Adipose tissue (tissue), 3 donors: ENCODE measurements at regions not wholly inside any gene's neighbourhood (a gene's known extent, or its start where the extent isn't known, plus 50 kb on each side); places are given as distances from the start of the nearest gene placed in this dataset.
"Not testable (repeated sequence)": the region's sequence is repeated elsewhere in the genome, so short reads cannot be mapped to it uniquely, and the experiment has no call there.

Source experiments
- H3K27ac ChIP-seq: one replicate; pipeline ENCODE4 v1.5.1; 2013; ENCODE audit warnings: low read depth, low read length
- WGBS, 3 donors: extraction: QIAGEN DNeasy Blood & Tissue Kit; methylation state at CpG; one replicate each; pipeline ENCODE4 v1.1.7; 2013; 5-methylcytosine and 5-hydroxymethylcytosine counted together
- donor health status: healthy with polysubstance abuse.
- donor health status: Bipolar disorder and iron deficiency.
- donor health status: healthy.

DNA sequence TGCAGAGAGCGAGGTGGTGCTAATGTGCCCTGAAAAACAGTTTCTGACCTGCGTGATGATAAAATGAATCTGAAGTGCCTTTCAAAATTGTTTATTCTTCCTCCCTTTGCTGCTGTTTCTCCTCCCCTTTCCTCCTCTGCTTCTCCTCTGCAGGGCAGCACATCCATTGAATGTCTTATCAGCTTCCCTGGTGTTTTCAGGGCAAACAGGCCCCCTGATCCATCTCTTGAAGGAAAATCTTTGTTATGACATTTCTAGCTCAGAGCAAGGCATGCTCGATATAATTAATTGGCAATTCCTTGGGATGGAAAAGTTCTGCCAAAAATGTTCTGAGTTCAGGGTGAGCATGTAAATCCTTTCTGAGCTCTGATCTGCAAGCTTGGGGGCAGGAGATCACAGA is 364.2 kb upstream of the ZNF32 start:
- WGBS, 3 donors = 81 to 84% (median 84%) methylated on average over 3 of the region's 3 CpGs
- H3K27ac ChIP-seq = no peak overlapping the region

- WGBS, 3 donors = 84 to 94% (median 91%) methylated on average over 5 of the region's 5 CpGs
- H3K27ac ChIP-seq = no peak overlapping the region
These were observed 362.9 kb upstream of the ZNF32 start for GRCh38 chr10:44011603-44011981.

- no peak overlapping the region for H3K27ac ChIP-seq
- 38 to 73% (median 56%) methylated on average over 2 of the region's 2 CpGs for WGBS, 3 donors
These were observed 362.4 kb upstream of the ZNF32 start for GRCh38 chr10:44010873-44011602.

- 80 to 90% (median 83%) methylated on average over 8 of the region's 8 CpGs for WGBS, 3 donors
- no peak overlapping the region for H3K27ac ChIP-seq
These were observed 361.4 kb upstream of the ZNF32 start for GRCh38 chr10:44009891-44010632.

DNA sequence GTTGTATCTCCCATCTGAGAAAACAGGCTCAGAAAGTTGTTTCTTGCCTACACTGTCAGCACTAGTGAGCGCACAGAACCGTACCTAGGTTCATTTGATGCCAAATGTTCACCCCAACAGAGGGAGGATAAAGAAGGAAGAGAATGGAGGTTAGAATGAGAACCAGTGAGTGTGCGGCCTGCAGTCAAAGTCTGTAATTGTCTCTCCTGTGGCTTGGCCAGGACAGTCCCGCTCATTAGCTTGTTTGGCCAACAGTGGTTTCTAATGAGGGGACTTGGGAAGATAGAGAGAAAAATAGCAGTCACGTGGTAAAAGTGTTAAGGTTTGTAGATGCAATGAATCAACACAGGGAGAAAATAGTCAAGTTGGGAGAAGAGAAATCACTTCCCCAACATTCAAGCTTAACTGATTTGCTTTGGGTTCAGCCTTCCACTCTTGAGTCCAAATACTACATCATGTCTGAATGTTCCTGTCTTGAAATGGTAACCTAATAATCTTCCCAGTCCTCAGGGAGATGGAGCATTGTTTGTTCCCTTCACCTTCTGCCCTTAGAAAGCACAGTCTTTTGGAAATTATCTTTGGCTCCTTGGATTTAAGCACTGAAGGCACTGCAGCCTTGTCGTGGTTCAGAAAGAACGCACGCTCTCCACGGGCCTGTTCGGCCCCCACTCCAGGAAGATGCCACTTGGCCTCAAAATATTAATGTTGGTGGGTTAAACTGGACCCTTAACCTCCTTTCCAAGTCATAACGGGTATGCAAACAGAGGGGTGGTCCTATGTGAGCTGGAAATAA is 360.4 kb upstream of the ZNF32 start:
- no peak overlapping the region for H3K27ac ChIP-seq
- 58 to 71% (median 66%) methylated on average over 11 of the region's 11 CpGs for WGBS, 3 donors

DNA sequence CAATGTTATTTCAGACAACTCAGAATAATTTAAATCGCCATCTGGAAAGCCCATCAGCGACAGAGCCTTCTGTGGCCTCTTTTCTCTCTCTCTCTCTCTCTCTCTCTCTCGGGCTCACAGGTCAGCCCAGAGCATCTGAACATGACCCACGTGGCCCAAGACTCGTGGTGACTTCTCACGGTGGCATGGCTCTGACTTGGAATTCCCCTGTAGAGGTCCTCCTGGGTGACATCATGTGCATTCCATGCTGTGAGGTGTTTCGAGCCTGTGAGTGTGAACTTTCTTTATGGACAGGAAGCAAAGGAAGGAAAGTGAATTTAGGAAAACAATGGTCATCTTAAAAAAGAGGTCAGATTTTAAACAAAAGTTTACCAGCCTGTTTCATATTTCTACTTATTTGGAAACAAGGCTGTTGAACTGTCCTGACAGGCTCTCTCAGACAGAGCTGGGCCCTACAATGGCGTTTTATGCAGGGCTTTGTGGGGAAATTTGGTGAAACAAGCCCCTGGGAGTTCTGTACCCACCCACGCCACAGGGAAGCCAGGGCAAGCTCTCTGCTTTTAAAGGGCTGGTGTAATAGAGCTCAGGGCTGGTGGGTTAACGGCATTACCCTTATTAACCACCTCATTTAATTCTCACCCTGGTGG is 359.7 kb upstream of the ZNF32 start:
- WGBS, 3 donors = 70 to 74% (median 73%) methylated on average over 10 of the region's 10 CpGs

GRCh38 chr10:44006771-44007170 is 358.1 kb upstream of the ZNF32 start:
- 68 to 84% (median 78%) methylated on average over 1 of the region's 1 CpG for WGBS, 3 donors
- no peak overlapping the region for H3K27ac ChIP-seq

More for the DNA sequence above, 359.7 kb upstream of the ZNF32 start:
- H3K27ac ChIP-seq = no peak overlapping the region

GRCh38 chr10:44005788-44006099 is 357.1 kb upstream of the ZNF32 start:
- WGBS, 3 donors = 86 to 89% (median 88%) methylated on average over 12 of the region's 12 CpGs
- H3K27ac ChIP-seq = no peak overlapping the region

DNA sequence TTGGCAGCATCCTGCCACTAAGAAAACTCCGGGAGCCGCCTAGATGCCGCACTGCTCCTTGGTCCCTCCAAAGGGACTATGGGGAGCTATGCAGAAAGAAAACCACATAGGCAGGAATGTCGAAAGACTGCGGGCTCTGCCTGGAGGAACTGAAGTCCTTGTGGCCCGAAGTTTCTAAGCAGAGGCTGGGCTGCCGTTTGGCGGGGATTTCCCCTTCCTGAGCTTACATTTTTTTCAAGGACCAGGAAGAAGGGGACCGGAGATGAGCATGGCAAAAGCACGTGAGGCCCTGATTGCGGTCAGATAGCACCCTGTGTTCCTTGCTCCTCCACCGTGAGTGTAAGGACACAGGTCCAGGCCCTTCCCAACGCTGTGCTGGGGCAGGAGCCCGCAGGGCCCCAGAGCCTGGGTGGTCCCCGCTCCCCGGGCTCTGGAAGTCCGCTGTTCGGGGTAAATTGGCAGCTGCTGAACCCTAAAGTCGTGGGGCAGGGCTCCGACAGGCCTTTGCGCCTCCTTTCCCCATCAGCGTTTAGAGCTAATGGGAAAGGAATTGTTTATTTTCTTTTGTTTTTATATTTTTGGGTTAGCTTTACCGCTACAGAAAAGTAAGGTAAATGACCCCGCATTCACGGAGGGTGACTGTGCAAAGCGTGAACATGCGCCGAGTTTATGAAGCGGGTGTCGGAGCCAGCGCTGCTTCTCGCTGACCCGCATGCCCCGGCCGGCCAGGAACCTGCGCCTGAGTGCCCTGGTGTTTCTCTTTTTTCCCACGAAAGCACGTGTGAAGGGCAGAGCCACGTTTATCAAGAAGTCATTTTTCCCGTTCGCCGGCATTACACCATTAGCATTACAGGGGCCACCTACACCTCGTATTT is 356.5 kb upstream of the ZNF32 start:
- H3K27ac ChIP-seq = no peak overlapping the region
- WGBS, 3 donors = 82 to 91% (median 83%) methylated on average over 43 of the region's 43 CpGs

DNA sequence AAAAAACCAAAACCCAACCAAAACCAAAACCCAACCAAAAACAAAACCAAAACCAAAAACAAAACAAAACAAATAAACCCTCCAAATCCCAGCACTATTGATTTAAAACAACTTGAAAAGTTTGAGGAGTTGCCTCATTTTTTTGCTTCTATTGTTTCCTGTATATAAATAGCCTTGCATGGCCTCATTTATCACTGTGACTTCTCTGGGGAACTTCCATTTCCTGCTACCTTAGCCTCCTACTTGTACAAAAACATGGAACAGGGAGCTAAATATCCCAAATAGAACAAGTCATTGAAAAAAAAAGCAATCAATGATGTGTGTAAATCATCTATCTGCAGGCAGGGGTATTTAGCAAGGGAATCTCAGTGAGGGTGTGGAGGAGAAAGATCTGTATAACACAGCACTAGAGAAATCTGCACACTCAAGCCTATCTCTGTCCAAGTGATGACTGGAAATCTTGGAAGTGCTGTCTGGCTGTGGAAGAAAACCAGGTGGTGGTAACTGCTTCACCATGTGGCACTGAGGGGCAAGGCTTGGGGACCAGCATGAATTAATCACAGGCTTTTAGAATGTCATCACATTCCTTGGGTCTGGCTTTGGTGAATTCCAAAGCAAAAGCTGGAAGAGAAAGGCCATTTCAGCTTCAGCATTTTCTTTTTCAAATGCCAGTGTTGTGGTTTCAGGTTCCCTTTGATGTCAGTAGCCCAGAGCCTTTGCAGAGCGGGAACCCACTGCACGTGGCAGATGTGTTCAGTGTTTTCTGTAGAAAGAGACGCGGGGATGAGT is 349.5 kb upstream of the ZNF32 start:
- H3K27ac ChIP-seq = no peak overlapping the region
- 71 to 82% (median 81%) methylated on average over 4 of the region's 4 CpGs for WGBS, 3 donors

DNA sequence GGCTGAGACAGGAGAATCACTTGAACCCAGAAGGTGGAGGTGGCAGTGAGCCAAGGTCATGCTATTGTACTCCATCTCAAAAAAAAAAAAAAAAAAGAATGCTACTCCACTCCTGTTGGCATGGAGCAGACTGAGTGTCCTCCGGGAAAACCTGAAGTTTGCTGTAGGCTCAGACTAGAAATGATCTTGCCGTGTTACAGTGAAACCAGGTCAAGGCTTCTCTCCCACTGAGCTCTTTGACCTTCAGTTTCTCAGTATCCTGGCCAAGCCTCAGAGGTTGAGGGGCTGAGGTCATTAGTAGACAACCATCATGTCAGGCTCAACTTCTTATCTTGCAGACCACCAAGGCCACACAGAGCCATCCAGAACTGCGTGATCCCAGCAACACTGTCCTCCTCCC is 348.6 kb upstream of the ZNF32 start:
- WGBS, 3 donors = 40 to 80% (median 68%) methylated on average over 3 of the region's 3 CpGs
- no peak overlapping the region for H3K27ac ChIP-seq

DNA sequence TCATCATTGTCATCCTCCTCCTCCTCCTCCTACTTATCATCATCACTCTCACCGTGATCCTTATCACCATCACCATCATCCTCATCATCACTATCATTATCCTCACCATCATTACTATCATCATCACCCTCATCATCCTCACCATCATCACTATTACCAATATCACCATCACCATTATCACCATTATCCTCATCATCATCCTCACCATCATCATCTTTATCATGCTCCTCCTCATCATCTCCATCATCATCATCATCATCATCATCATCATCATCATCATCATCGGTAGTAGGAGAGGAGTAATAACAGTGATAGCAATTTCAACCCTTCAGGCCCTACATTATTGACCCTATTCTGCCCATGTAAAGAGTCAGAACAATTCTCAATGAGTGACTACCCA is 345.9 kb upstream of the ZNF32 start:
- H3K27ac ChIP-seq = no peak overlapping the region
- 94 to 97% (median 96%) methylated on average over 2 of the region's 2 CpGs for WGBS, 3 donors

- not testable (repeated sequence) for H3K27ac ChIP-seq
- WGBS, 3 donors = 88 to 94% (median 90%) methylated on average over 17 to 19 of the region's 19 CpGs
These were observed 344.1 kb upstream of the ZNF32 start for GRCh38 chr10:43992816-43993215.

GRCh38 chr10:43986374-43986773 is 337.7 kb upstream of the ZNF32 start:
- 84 to 94% (median 93%) methylated on average over 4 of the region's 4 CpGs for WGBS, 3 donors
- H3K27ac ChIP-seq = no peak overlapping the region

DNA sequence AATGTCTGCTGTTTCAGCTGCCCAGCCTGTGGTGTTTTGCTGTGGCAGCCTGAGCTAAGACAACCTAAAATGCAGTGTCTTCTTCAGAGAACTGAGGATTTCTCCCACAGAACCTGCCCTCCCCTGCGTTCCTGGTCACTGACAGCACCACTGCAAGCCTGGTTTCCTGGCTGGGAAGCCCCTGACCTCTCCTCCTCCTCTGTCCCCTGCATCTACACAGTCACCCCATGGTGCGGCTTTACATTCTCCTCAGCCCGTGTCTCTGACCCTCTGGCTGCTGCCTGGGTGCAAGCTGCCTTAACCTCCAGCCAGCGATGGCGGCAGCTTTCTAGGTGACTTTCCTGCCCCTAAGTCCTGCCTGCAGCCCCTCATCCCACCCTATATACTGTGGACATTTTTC is 337.3 kb upstream of the ZNF32 start:
- 93 to 94% (median 94%) methylated on average over 5 of the region's 5 CpGs for WGBS, 3 donors
- H3K27ac ChIP-seq = no peak overlapping the region

DNA sequence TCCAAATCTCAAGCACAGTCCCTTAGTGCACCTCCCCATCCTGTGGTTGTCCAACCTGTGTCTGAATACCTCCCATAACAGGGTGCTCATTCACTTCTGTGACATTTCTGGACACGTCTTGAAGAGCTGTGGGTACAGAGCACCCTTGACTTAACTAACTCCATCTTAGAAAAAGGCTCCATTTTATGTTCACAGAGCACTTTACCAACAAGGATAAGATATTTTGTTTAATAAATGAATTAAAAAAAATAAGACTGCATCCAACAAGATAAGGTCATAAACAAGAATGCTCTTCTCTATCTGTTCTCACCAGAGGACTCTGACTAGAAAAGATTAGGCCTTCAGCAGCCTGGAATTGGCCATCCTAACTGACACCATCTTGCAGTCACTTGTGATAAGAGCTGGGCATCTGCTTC is 335.2 kb upstream of the ZNF32 start:
- no peak overlapping the region for H3K27ac ChIP-seq
- WGBS, 3 donors = 89 to 92% (median 91%) methylated on average over 1 of the region's 1 CpG

DNA sequence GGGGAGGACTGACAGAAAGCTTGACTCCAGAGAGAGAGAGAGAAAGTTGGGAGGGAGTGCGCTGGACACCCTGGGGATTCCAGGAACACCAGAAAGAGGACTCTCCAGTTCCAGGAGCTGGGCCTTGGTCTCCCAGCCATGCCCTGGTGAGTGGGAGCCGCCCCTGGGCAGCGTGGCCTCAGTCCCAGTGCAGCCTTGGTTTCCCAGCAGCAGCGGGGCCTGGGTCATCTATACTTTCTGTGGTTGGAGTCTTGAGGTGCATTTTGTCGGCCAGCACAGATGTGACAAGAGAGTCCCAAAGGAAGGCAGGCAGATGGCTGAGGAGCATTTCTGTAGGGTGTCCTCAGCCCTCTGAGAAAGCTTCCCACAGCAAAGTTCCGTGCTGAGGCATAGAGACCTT is 334.7 kb upstream of the ZNF32 start:
- 94 to 98% (median 95%) methylated on average over 6 of the region's 6 CpGs for WGBS, 3 donors
- no peak overlapping the region for H3K27ac ChIP-seq
